Esophagus squamous epithelium (tissue), 5 donors: ENCODE measurements at regions not wholly inside any gene's neighbourhood (a gene's known extent, or its start where the extent isn't known, plus 50 kb on each side); places are given as distances from the start of the nearest gene placed in this dataset.

Experiments
- DNase-seq: peaks from one replicate; lab custom pipeline; 2025; lab: John Stamatoyannopoulos, UW
- H3K27ac ChIP-seq, 4 donors: fragments of 200-600 bp; sonication (generic); one replicate each; pipeline ENCODE4 v1.5.1; 2016 to 2019; ENCODE audit warnings: mild to moderate bottlenecking in 1 of 4
- H3K27me3 ChIP-seq, 4 donors: fragments of 200-600 bp; sonication (generic); 1 replicate in 3 of 4; 2 replicates in 1 of 4; pipeline versions ENCODE4 v1.5.1 to v1.6.0; 2017 to 2021; ENCODE audit warnings: antibody characterized with exemption in 1 of 4
- H3K36me3 ChIP-seq, 3 donors: fragments of 200-600 bp; sonication (generic); one replicate each; pipeline ENCODE4 v1.5.1; 2016 to 2019
- H3K4me1 ChIP-seq, 3 donors: fragments of 200-600 bp; sonication (generic); one replicate each; pipeline ENCODE4 v1.5.1; 2017 to 2019
- H3K4me3 ChIP-seq, 4 donors: fragments of 200-600 bp; sonication (generic); 1 replicate in 3 of 4; 2 replicates in 1 of 4; pipeline ENCODE4 v1.5.1; 2016 to 2019; ENCODE audit warnings: mild to moderate bottlenecking in 2 of 4, moderate library complexity in 1 of 4
- H3K9me3 ChIP-seq, 3 donors: fragments of 200-600 bp; sonication (generic); one replicate each; pipeline ENCODE4 v1.5.1; 2016 to 2019
- CTCF ChIP-seq, 6 experiments: fragments of 450-650 bp in 4 of 6; fragments of 200-600 bp in 2 of 6; sonication (generic) in 2 of 6; IDR thresholded peaks; one replicate each; pipeline ENCODE4 v1.5.1; 2016 to 2019; ENCODE audit warnings: antibody characterized with exemption in 6 of 6, mild to moderate bottlenecking in 4 of 6, moderate library complexity in 4 of 6
- POLR2A ChIP-seq, 4 donors: fragments of 450-650 bp; IDR thresholded peaks; one replicate each; pipeline ENCODE4 v1.6.1; 2017; ENCODE audit warnings: antibody characterized with exemption in 4 of 4, mild to moderate bottlenecking in 4 of 4, moderate library complexity in 3 of 4
- WGBS, 2 donors: methylation state at CpG; one replicate each; pipeline ENCODE4 v1.1.5; 2018; 5-methylcytosine and 5-hydroxymethylcytosine counted together
- intact Hi-C: fragments of 100-400 bp; cut with DNase I; formaldehyde crosslinking; loops from one replicate; pipeline ENCODE4 v1.15.0; 2022
- donor health status: DM: yes; HTN: yes; CAD: no.

- H3K9me3 ChIP-seq = no peaks in the 10 kb centered on the region
- intact Hi-C loops = no loop called here
- H3K27ac ChIP-seq = no peak overlapping the region
- H3K4me1 ChIP-seq = no peaks in the 10 kb centered on the region
- peaks cover 0 to 4% (median 0%) of the 10 kb centered on the region in 4 donors for H3K27me3 ChIP-seq
- WGBS, 2 donors = 25 to 50% methylated on average over 2 to 5 of the region's 6 CpGs
- TF ChIP-seq POLR2A (IDR thresholded peaks at IDR 0.05) (no peak), CTCF (IDR thresholded peaks at IDR 0.05) (no peak)
- DNase-seq = no peak
- H3K36me3 ChIP-seq = no peaks in the 10 kb centered on the region
- no peak overlapping the region for H3K4me3 ChIP-seq
Measured at GRCh38 chr9:38280251-38280800, 112.2 kb upstream of the ALDH1B1 start.

- TF ChIP-seq POLR2A (IDR thresholded peaks at IDR 0.05) (no peak), CTCF (IDR thresholded peaks at IDR 0.05) (no peak)
- peaks cover 0 to 4% (median 0%) of the 10 kb centered on the region in 4 donors for H3K27me3 ChIP-seq
- H3K4me3 ChIP-seq = no peak overlapping the region
- H3K36me3 ChIP-seq = no peaks in the 10 kb centered on the region
- no peak for DNase-seq
- WGBS, 2 donors = 63 to 86% methylated on average over 4 to 6 of the region's 7 CpGs
- no peaks in the 10 kb centered on the region for H3K9me3 ChIP-seq
- no peak overlapping the region for H3K27ac ChIP-seq
- H3K4me1 ChIP-seq = no peaks in the 10 kb centered on the region
- intact Hi-C loops = no loop called here
Measured at GRCh38 chr9:38278931-38279679, 113.4 kb upstream of the ALDH1B1 start.

DNA sequence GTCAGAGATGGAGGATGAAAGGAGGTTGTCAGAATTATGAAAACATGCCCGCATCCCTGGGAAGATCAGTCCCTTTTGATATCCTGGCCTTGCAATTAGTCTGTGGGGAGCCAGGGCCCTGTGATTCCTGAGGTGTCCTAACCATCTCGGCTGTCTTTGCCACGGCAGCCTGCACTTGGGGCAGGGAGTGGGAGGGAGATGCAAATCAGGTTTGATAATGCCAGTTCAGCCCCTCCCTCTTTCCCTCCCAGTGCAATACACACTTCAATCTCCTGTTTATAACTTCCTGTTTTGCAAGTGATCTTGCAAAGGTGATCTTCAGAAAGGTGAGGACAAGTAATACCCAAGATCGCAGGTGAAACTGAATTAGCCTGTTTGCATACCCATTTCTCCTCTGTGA, 114.0 kb upstream of the ALDH1B1 start:
- no peaks in the 10 kb centered on the region for H3K9me3 ChIP-seq
- TF ChIP-seq POLR2A (IDR thresholded peaks at IDR 0.05) (no peak), CTCF (IDR thresholded peaks at IDR 0.05) (no peak)
- DNase-seq = no peak
- WGBS, 2 donors = 59 to 60% methylated on average over 4 of the region's 4 CpGs
- intact Hi-C loops = no loop called here
- peaks cover 0 to 4% (median 0%) of the 10 kb centered on the region in 4 donors for H3K27me3 ChIP-seq
- no peak overlapping the region for H3K27ac ChIP-seq
- H3K4me1 ChIP-seq = no peaks in the 10 kb centered on the region
- H3K36me3 ChIP-seq = no peaks in the 10 kb centered on the region
- H3K4me3 ChIP-seq = no peak overlapping the region

DNA sequence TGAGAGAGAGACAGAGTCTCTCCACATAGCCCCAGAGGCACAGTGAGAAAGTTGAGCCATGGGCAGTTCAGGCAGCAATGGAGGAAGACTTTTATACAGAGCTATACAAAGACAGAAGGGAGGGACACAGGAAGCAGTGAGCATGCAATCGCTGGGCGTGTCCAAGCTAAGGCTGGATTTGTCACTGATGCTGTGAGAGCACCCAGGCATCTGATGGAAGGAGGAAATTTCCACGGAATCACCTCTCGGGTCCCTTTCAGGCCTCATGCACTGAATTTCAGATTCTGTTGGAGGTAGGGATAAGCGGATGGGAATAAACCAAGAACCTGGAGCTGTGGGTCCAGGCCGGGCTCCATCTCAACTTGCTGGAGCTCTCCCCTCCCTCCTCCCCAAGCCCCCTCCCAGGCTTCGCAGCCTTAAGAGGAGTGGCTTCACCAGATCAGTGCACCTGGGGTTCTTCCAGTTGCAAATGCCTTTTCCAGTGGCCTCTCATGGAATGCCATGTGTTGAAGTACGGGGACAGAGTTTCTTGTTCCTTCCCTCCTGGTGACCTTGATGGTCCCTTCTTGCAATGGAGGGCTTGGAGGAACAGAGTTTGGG, 114.8 kb upstream of the ALDH1B1 start:
- TF ChIP-seq POLR2A (IDR thresholded peaks at IDR 0.05) = no peak
- TF ChIP-seq CTCF (IDR thresholded peaks at IDR 0.05) = no peak
- H3K4me3 ChIP-seq = no peak overlapping the region
- H3K36me3 ChIP-seq = no peaks in the 10 kb centered on the region
- no peak for DNase-seq
- H3K9me3 ChIP-seq = no peaks in the 10 kb centered on the region
- intact Hi-C loops = no loop called here
- 74 to 83% methylated on average over 5 to 8 of the region's 8 CpGs for WGBS, 2 donors
- peaks cover 0 to 11% (median 0%) of the 10 kb centered on the region in 4 donors for H3K27me3 ChIP-seq
- H3K4me1 ChIP-seq = no peaks in the 10 kb centered on the region
- H3K27ac ChIP-seq = no peak overlapping the region
